ENCODE measurements at regions not wholly inside any gene's neighbourhood (a gene's known extent, or its start where the extent isn't known, plus 50 kb on each side); places are given as distances from the start of the nearest gene placed in this dataset.
A peak's percentile ranks its signal among the peaks of the same experiment; 100 is the strongest.
"Not testable (repeated sequence)": the region's sequence is repeated elsewhere in the genome, so short reads cannot be mapped to it uniquely, and the experiment has no call there.

DNA sequence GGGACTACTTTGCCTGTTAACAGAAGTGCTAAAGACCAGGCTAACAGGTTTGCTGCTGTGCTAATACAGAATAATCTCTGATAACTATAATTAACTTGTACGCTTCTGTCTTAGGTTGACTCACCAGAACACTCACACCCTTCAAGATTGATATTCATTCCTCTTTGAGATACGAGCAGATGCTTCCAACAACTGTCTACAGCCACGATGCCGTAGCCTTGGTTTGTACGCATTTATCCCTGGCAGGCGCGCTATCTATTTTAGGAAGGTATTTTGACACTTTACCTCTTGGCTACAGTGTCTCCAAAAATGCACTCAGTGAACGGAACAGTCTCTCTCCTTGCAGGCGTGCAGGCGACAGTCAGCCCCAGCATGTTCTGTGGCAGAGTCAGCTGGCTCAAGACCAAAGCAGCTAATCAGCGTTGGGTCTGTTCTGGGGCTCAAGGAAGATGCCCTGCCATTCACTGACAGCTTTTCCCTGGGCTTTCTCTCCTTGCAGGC is 146.4 kb upstream of the PRICKLE1 start:
- DNase-seq (ENCODE audit: low read depth), result peak; percentile 95

DNA sequence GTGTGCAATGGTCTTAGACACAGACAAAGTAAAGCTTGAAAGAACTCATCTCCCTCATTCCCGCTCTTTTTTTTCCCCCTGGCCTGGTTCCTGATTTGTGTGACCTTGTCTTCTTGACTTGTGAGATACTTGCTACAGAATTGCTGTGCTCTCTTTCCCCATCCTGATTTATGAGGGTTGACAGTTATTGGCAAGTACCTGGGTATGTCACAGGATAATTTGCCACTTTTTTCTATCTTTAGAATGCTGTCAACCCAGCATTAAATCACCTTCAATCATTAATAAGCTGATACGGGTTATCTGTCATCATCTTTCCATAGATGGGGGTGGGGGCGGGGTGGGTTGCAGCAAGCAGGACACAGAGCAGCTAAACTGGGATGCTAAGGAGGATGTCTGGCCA is 144.4 kb upstream of the PRICKLE1 start:
- DNase-seq (ENCODE audit: low read depth), result no peak

DNA sequence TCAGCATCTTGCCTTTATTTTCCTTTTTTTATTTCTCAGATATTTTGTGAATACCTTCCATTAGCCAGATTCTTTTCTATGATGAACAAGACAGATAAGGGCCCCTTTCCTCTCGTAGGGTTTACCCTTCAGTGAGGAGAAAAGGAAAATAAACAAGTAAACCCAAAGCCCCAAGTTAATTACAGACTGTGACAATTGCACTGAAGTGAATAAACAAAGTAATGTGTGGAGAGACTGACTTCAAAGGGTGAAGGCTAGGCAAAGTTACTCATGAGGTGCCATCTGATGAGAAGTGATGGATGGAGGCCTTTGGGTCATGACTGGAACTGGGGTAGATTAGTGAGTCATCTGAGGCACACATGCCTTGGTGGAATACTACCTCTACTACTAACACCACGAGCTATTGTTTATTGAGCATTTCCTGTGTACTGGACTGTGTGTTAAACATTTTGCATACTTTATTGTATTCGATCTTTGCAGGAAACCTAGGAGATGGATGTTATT is 143.4 kb upstream of the PRICKLE1 start:
- DNase-seq (ENCODE audit: low read depth), result no peak

DNA sequence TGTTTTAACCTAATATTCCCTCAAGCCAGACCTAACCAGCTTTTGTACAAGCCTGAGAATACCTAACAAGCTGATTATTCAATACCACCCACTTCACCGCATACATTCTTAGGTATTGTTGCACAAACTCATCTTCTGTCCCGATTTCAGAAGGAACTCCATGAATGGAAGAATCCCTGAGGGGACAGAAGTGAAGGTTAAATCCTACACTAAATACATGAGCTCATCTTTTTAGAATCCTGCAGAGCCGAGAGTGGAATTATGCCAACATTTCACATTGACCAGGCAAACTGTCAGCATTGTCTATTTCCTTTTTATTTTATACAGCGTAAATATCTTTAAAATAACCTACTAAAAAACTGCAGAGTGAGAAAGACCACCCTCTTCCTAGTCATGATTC is 140.7 kb upstream of the PRICKLE1 start:
- no peak for DNase-seq (ENCODE audit: low read depth)

DNA sequence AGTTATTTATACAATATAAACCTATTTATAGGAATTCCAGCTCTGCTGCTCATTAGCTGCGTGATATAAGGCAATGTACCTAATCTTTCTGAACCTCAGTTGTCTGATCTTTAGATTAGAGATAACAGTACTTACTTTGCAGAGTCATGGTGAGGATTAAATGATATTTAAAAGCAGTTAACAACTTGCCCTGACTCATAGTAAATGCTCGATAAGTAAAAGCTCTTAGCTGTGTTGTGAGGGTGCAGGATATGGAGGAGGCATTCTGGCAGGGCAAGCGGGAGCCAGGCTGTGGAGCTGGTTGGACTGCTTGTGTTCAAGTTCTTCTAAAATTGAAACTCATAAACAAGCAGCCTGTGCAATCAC is 140.0 kb upstream of the PRICKLE1 start:
- no peak for DNase-seq (ENCODE audit: low read depth)

DNA sequence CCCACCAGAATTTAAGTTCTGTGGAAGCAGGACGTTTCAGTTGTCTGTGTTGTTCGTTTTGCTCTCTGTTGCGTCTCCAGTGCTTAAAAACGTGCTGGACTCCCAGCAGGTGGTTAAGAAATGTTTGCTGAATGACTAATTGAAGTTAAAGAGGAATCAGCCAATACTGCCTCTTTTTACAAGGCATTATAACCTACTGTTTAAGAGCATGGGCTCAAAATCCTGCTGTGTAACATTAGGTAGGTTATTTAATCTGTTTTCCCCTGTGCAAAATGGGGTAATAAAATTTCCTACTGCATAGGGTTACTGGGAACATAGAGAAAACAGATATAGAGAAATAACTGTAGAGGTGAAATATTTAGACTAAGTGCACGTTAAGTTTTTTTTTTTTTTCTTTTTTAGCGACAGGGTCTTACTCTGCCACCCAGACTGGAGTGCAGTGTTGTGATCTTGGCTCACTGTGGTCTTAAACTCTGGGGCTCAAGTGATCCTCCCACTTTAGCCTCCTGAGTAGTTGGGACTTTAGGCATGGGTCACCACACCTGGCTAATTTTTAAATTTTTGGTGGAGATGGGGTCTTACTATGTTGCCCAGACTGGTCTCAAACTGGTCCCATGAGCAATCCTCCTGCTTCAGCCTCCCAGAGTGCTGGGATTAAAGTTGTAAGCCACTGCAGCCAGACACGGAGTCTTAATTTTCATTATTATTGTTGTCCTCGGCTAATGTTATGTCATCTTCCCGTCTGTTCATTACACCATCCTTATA is 139.4 kb upstream of the PRICKLE1 start:
- DNase-seq (ENCODE audit: low read depth), result no peak

DNA sequence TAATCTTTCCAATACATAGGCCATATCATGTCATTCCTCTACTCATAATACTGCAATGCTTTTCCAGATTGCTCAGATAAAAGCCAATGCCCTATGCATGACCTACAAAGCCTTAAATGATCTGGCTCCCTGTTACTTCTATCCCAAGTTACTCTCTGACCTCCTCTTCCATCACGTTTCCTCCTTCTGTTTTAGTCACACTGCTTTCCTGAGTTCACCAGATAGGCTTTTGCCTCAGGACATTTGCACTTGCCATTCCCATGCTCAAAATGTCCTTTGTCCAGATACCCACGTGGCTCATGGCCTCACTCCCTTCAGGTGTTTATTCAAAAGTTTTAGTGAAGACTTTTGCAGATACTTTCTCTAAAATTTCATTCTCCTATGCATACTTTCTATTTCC is 138.7 kb upstream of the PRICKLE1 start:
- no peak for DNase-seq (ENCODE audit: low read depth)

DNA sequence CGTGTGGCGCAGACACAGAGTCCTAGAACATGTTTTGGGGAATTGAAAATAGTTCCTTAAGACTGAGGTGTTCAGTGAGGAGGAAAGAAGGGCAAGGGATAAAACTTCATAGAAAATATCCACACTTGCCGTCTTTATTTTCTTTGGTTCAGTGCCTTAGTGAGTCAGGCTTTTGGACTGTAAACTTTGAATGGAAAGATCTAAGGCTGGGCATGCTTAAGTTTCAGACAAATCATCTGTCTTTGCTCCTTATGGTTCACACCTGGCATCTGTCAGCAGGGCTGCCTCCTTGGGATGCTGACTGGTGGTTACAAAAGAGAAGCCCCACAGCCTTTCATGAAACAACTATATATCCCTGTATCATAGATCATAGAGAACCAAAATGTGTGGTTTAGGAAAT is 136.3 kb upstream of the PRICKLE1 start:
- DNase-seq (ENCODE audit: low read depth), result peak; percentile 33

DNA sequence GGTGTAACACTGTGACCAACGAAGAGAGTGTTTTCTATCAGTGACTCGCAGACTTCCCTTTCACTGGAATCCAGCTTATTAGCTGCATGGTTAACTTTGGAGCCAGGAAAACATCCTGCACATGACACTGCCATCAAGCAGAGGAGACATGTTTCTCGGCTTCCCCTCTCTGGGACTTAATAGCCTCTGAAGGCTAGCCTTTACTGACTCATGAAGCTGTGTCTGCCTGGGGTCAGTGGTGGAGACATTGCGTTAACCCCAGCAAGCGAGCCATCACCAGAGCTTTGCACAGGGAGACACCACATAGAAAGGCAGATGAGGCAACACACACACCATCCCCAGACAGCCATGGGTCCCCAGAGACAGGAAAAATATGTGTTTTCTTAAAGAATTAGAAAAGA is 126.9 kb upstream of the PRICKLE1 start:
- peak; percentile 23 for DNase-seq (ENCODE audit: low read depth)

DNA sequence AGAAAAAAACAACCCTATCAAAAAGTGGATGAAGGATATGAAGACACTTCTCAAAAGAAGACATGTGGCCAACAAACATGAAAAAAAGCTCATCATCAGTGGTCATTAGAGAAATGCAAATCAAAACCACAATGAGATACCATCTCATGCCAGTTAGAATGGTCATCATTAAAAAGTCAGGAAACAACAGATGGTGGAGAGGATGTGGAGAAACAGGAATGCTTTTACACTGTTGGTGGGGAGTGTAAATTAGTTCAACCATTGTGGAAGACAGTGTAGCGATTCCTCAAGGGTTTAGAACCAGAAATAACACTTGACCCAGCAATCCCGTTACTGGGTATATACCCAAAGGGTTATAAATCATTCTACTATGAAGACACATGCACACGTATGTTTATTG is 124.0 kb upstream of the PRICKLE1 start:
- DNase-seq (ENCODE audit: low read depth), result peak; percentile 18

DNA sequence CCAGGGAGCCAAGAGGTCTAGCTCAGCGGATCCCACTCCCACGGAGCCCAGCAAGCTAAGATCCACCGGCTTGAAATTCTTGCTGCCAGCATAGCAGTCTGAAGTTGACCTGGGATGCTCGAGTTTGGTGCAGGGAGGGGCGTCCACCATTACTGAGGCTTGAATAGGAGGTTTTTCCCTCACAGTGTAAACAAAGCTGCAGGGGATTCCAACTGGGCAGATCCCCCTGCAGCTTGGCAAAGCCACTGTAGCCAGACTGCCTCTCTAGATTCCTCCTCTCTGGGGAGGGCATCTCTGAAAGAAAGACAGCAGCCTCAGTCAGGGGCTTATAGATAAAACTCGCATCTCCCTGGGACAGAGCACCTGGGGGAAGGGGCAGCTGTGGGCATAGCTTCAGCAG is 118.8 kb upstream of the PRICKLE1 start:
- not testable (repeated sequence) for DNase-seq (ENCODE audit: low read depth)

DNA sequence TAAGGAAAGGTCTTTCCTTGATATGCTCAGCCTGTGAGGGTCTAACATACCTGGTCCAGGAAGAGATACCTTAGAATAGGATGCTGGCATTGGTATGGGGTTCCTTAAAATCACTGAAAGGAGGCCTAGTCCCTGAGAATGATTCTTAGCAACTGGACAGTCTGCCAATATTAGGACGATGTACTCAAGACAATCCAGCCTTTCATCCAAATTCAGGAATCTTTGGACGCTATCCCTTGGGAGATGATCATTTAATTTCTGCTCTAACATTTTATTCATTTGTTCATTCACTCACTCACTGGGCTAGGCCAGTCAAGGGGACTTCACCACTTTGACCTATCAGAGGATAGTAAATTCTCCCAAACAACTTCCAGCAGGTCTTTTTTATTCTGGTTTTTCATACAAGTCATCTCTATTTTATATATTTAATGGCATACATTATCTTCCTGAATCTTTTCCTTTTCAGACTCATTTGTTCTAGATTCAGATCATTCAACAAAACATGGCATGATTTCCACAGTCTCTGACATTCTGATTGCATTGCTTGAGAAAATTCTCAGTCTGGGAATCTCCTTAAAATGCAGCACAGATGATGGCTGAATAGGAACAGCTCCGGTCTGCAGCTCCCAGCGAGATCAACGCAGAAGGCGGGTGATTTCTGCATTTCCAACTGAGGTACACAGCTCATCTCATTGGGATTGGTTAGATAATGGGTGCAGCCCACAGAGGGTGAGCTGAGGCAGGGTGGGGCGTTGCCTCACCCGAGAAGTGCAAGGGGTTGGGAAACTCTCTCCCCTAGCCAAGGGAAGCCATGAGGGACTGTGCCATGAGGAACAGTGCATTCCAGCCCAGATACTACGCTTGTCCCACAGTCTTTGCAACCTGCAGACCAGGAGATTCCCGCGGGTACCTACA is 118.0 kb upstream of the PRICKLE1 start:
- DNase-seq (ENCODE audit: low read depth), result no peak

DNA sequence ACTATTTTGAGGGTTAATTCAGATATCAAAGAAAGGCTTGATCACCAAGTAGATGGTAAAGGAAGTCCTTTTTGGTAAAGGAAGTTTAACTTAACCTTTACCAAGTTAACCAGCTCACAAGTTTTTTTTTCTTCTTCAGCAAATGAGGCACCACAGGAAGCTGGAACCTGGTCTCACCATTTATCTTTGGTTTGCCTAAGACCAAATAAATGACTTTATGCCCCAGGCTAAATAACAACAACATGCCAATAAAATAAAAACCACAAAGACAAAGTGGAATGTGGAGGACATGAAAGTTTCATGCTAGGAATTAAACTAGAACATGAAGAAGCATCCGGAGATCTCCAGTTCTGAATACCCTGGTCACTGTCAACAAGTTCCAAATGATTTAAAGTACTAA is 116.8 kb upstream of the PRICKLE1 start:
- DNase-seq (ENCODE audit: low read depth), result no peak

DNA sequence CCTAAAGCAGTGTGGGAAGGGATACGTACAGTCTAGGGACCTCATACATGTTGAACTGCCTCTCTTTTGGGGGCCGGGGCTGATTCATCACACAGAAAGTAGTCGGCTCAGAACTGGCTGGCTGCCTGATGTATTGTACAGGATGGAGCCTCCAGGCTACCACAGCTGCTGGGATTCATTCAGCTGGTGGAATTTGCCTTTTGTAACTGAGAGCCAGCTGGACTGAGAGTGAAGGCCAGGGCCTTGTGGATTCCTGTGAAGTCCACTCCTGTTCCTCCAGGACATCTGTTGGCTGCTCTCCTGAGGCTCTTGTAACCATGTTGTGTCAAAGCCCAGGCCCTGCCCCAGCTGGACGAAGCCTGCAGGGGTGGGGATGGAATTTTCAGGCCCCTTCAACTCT is 116.3 kb upstream of the PRICKLE1 start:
- DNase-seq (ENCODE audit: low read depth), result peak; percentile 99

DNA sequence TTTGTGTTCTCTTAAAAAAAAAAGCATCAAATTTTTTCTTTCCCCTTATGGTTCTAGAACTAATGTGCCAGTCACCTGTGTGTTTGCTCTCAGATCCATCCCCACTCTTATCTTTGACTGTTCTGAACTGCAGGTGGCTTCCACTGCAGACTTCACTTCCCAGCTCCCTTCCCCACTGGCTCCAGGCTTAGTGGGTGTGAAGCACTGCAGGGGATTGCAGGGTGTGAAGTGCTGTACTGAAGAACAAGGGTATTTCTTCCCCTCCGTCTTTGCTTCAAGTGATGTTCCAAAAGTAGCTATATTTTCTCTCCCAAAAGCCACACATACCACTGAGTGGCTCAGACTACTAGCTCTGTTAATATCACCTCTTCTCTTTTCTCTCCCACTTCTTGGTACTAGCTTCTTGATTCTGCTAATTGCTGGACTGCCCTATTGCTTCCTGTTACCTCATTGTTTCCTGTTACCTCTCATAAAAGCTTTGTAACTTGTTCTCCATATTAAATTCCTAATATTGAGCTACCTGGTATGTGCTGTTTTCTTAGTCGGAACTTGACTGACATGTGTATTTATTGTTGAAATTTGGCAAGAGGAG is 115.4 kb upstream of the PRICKLE1 start:
- no peak for DNase-seq (ENCODE audit: low read depth)

DNA sequence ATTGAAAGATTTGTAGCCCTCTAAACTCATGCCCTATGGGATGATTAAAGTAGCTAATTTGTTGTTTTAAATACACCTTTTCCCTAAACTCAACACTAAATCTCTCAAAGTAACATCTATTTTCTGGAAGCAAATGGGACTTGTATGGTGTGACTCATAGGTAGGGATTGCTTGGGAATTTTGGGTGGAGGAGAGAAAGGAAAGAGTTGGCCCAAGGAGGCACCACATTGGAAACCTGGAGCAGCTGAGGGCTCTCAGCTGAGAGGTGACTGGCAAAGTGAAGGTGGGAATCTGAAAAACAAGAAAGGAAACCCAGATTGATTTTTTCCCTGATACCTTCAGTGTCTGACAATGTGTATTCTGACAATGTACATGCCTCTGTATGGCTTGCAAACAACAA is 114.8 kb upstream of the PRICKLE1 start:
- DNase-seq (ENCODE audit: low read depth), result peak; percentile 21

DNA sequence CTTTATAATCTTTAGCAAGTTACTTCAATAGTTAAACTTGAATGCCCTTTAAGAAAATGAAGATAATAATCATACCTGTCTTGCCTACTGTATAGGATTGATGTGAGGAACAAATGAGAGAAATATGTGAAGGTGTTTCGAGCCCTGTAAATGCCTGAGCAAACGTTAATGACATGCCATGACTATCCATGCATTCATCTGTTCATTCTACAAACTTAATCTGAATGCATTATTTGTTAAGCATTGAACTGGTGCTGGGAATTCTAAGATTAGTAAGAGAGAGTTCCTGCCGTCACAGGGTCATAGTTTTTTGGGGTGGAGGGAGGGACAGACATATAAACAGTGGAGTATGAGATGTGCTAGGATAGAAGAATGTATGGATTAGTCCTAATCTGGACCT is 111.5 kb upstream of the PRICKLE1 start:
- DNase-seq (ENCODE audit: low read depth), result no peak

DNA sequence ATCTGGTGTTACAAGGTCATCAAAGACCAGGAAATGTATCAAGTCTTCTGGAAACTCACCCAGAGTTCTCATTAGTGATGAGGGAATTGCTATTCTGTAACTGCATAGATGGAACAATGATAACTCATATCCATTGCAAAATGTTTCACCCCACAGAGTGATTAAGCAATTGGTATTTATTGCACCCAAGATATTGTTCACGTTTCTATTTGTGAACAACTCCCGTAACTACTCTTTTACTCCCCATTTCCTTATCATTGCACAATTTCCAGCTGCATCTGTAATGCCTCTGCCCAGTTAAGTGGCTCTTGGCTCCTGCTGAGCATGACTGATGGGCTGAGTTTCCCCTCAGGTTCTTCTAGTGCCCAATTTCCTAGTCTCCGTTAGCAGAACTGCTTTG is 108.7 kb upstream of the PRICKLE1 start:
- DNase-seq (ENCODE audit: low read depth), result no peak

DNA sequence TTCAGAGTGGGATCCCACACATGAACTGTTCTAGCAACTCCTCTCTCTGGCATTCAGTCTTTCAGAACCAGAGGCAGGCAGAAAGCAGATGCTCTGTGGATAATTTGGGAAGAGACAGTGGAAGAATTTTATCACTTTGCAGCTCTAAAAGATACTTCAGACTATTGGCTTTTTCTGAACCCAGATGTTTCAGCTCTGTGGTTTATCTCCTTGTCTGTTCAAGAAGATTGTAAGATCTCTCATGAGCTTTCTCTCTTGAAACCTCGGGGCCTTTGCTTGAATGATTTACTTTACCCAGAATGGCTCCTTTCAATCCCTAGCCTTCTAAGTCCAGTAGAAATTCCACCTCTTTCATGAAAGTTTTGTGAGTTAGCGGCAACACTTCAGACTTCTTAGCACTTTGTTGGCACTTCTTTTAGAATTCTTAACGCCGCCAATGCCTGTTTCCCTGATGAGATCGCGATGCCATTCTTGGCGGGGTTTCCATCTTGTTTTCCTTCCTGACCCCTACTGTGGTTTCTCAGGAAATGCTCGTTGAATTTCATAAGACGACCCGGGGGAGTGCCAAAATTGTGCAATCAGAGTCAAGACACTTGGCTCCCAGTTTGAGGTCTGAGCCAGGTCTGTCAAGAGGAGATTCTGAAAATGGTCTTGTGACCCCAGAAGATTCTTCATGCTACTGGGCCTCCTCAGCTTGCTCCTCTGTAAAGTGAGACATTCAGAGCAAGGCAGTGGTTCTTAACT is 107.0 kb upstream of the PRICKLE1 start:
- DNase-seq (ENCODE audit: low read depth), result peak; percentile 24

DNA sequence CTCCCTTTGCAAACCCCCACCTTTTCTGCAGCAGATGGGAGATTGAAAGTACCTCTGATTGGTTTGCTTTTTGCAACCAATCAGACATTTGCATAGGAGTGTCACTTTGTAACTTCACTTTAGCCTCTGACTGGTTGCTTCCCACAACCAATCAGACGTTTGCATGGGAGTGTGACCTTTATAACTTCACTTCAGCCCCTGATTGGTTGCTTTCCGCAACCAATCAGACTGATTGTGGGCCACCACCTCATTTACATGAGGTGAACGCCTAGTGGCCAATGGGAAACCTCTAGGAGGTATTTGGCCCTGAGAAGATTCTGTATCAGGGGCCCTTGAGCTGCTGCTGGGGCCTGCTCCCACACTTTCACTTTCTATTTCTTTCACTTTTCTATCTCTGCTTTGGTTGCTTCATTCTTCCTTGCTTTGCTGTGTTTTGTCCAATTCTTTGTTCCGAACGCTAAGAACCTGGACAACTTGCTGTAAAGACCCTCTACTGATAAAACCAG is 106.0 kb upstream of the PRICKLE1 start:
- no peak for DNase-seq (ENCODE audit: low read depth)

DNA sequence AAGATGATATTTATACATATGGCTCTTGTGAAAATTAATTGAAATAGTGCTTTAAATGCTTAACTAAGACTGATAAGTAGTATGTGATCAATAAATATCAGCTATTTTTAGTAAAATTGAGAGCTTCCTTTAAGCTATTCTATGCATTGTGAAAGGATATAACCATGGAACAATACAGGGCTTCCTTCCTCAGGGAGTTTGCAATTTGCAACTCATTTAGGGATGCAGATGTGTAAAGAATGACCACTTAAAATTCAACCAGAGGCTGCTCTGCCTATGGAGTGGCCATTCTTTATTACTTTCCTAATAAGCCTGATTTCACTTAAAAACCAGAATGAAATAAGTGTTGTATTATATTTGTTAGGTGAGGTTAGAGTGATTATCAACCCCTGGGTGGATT is 103.2 kb upstream of the PRICKLE1 start:
- no peak for DNase-seq (ENCODE audit: low read depth)

Measured in myocyte (in vitro differentiated cells).